Activated CD4-positive, alpha-beta T cell treated with anti-CD3 and anti-CD28 coated beads, Interleukin-10, Interleukin-2, amounts not matched to agents 100 ng/mL and 50 ng/mL, durations not matched to agents 16 hours and 8 hours (primary cell): ENCODE measurements at regions not wholly inside any gene's neighbourhood (a gene's known extent, or its start where the extent isn't known, plus 50 kb on each side); places are given as distances from the start of the nearest gene placed in this dataset.

Experiments
- DNase-seq: peaks from one replicate; pipeline ENCODE4 v3.0.0-alpha.2; 2020

- DNase-seq, result no peak
These were observed 59.5 kb upstream of the GALNT15 start for GRCh38 chr3:16114930-16115329.

- no peak for DNase-seq
These were observed 56.1 kb upstream of the GALNT15 start for GRCh38 chr3:16118396-16118795.

- DNase-seq, result no peak
These were observed 54.6 kb upstream of the GALNT15 start for GRCh38 chr3:16119887-16120286.

- no peak for DNase-seq
These were observed 53.1 kb upstream of the GALNT15 start for GRCh38 chr3:16121391-16121790.

- DNase-seq, result no peak
These were observed 52.3 kb upstream of the GALNT15 start for GRCh38 chr3:16122155-16122554.

GRCh38 chr3:16122661-16123060 is 51.8 kb upstream of the GALNT15 start:
- no peak for DNase-seq

GRCh38 chr3:16124636-16125035 is 49.8 kb upstream of the GALNT15 start:
- no peak for DNase-seq
